Smooth muscle cell (in vitro differentiated cells): ENCODE measurements at regions not wholly inside any gene's neighbourhood (a gene's known extent, or its start where the extent isn't known, plus 50 kb on each side); places are given as distances from the start of the nearest gene placed in this dataset.

Experiments used
- DNase-seq: peaks from one replicate; lab custom pipeline; 2025; ENCODE audit not compliant: unreplicated experiment; lab: John Stamatoyannopoulos, UW
- H2AFZ ChIP-seq: fragments of 200-600 bp; sonication (generic); 2 replicates; pipeline ENCODE4 v1.6.0; 2016; ENCODE audit warnings: antibody characterized with exemption, low read depth, mild to moderate bottlenecking
- H3F3A ChIP-seq: fragments of 200-600 bp; sonication (generic); 2 replicates; pipeline ENCODE4 v1.6.0; 2017; ENCODE audit warnings: antibody characterized with exemption, low read depth
- H3K27ac ChIP-seq: fragments of 200-600 bp; sonication (generic); 2 replicates; pipeline ENCODE4 v1.5.1; 2016; ENCODE audit warnings: low read depth, mild to moderate bottlenecking
- H3K27me3 ChIP-seq: fragments of 200-600 bp; sonication (generic); 2 replicates; pipeline ENCODE4 v1.6.1; 2016; ENCODE audit warnings: low read depth, mild to moderate bottlenecking
- H3K36me3 ChIP-seq: fragments of 200-600 bp; sonication (generic); 2 replicates; pipeline ENCODE4 v1.5.1; 2016; ENCODE audit warnings: low read depth
- H3K4me1 ChIP-seq: fragments of 200-600 bp; sonication (generic); 2 replicates; pipeline ENCODE4 v1.5.1; 2016; ENCODE audit warnings: low read depth
- H3K4me2 ChIP-seq: fragments of 200-600 bp; sonication (generic); 2 replicates; pipeline ENCODE4 v1.6.0; 2016; ENCODE audit warnings: mild to moderate bottlenecking
- H3K4me3 ChIP-seq: fragments of 200-600 bp; sonication (generic); 2 replicates; pipeline ENCODE4 v1.5.1; 2016; ENCODE audit warnings: mild to moderate bottlenecking
- H3K79me2 ChIP-seq: fragments of 200-600 bp; sonication (generic); 2 replicates; pipeline ENCODE4 v1.6.0; 2016; ENCODE audit warnings: low read depth, mild to moderate bottlenecking
- H3K9ac ChIP-seq: fragments of 200-600 bp; sonication (generic); 2 replicates; pipeline ENCODE4 v1.6.0; 2016; ENCODE audit warnings: low read depth
- H3K9me3 ChIP-seq: fragments of 200-600 bp; sonication (generic); replicated peaks from 2 replicates; pipeline ENCODE4 v1.5.1; 2016; ENCODE audit warnings: low read depth
- H4K20me1 ChIP-seq: fragments of 200-600 bp; sonication (generic); 2 replicates; pipeline ENCODE4 v1.6.0; 2016; ENCODE audit warnings: low read depth
- WGBS: methylation state at CpG from one replicate; pipeline ENCODE4 v1.1.7; 2016; ENCODE audit warnings: low lambda C conversion rate; 5-methylcytosine and 5-hydroxymethylcytosine counted together
- TF ChIP-seq, protein P1 (sequence below): fragments of 200-600 bp; sonication (generic); IDR thresholded peaks from 2 replicates; pipeline ENCODE4 v1.5.1; 2017; ENCODE audit warnings: borderline replicate concordance, mild to moderate bottlenecking, antibody characterized with exemption; ENCODE audit not compliant: insufficient read depth, poor library complexity, severe bottlenecking

DNA sequence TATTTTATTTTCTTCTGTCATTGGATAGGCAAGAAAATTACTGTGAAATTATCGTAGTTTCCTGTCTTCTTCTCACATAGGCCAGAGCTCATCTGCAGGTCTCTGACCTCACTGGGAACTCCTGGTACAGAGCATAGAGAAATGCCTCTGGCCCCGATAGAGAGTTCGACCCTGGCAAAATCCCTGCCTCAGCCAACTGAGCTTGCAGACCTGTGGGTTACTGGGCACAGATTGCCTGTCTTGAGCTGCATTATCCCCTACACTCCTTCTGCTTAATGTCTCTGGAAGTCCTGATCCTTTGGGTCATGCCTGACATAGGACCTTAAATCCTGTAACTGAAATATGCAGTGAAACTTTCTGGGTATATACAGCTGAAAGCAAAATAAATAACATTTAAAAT lies 439.3 kb upstream of the CTNND2 start:
- H3K27ac ChIP-seq, result no peak overlapping the region
- 76% methylated on average over 3 of the region's 3 CpGs for WGBS
- TF ChIP-seq, protein P1, sequence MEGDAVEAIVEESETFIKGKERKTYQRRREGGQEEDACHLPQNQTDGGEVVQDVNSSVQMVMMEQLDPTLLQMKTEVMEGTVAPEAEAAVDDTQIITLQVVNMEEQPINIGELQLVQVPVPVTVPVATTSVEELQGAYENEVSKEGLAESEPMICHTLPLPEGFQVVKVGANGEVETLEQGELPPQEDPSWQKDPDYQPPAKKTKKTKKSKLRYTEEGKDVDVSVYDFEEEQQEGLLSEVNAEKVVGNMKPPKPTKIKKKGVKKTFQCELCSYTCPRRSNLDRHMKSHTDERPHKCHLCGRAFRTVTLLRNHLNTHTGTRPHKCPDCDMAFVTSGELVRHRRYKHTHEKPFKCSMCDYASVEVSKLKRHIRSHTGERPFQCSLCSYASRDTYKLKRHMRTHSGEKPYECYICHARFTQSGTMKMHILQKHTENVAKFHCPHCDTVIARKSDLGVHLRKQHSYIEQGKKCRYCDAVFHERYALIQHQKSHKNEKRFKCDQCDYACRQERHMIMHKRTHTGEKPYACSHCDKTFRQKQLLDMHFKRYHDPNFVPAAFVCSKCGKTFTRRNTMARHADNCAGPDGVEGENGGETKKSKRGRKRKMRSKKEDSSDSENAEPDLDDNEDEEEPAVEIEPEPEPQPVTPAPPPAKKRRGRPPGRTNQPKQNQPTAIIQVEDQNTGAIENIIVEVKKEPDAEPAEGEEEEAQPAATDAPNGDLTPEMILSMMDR, result no peak

DNA sequence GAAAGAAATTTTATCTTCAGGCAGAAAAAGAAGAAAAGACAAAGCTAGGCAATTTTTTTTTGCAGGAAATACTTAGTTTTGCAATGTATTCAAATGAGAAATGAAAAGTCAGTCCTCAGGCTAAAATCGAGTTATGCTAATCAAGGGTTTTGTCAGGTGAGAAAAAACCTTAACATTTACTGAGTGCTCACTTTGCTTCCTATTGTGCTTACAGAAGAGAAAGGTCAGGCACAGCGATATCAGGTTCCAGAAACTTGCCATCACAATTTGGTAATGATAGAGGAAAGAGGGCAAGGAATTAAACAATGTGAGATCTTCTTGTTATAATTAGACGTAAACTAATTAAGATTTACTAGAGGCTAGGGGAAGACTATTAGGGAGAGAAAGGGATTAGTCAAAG lies 431.7 kb upstream of the CTNND2 start:
- no peak overlapping the region for H3K4me3 ChIP-seq
- no peak overlapping the region for H3K4me2 ChIP-seq
- TF ChIP-seq, protein P1, result no peak
- H3K9ac ChIP-seq, result no peak overlapping the region
- peaks cover 53% of the 10 kb centered on the region for H3K27me3 ChIP-seq
- DNase-seq, result no peak
- 35% methylated on average over 3 of the region's 3 CpGs for WGBS
- H3K27ac ChIP-seq, result no peak overlapping the region
- no peak overlapping the region for H2AFZ ChIP-seq
- no peaks in the 10 kb centered on the region for H4K20me1 ChIP-seq
- H3K9me3 ChIP-seq, result no peaks in the 10 kb centered on the region
- H3K4me1 ChIP-seq, result no peaks in the 10 kb centered on the region
- H3F3A ChIP-seq, result no peaks in the 10 kb centered on the region
- H3K79me2 ChIP-seq, result no peaks in the 10 kb centered on the region
- no peaks in the 10 kb centered on the region for H3K36me3 ChIP-seq

More for the DNA sequence above, 439.3 kb upstream of the CTNND2 start:
- no peak overlapping the region for H3K4me2 ChIP-seq
- H3K36me3 ChIP-seq, result no peaks in the 10 kb centered on the region
- H3K9ac ChIP-seq, result no peak overlapping the region
- H2AFZ ChIP-seq, result no peak overlapping the region
- no peak for DNase-seq
- H3K4me1 ChIP-seq, result no peaks in the 10 kb centered on the region
- H3K4me3 ChIP-seq, result no peak overlapping the region
- no peaks in the 10 kb centered on the region for H3K9me3 ChIP-seq
- H4K20me1 ChIP-seq, result no peaks in the 10 kb centered on the region
- H3F3A ChIP-seq, result no peaks in the 10 kb centered on the region
- peaks cover 6% of the 10 kb centered on the region for H3K27me3 ChIP-seq
- no peaks in the 10 kb centered on the region for H3K79me2 ChIP-seq

DNA sequence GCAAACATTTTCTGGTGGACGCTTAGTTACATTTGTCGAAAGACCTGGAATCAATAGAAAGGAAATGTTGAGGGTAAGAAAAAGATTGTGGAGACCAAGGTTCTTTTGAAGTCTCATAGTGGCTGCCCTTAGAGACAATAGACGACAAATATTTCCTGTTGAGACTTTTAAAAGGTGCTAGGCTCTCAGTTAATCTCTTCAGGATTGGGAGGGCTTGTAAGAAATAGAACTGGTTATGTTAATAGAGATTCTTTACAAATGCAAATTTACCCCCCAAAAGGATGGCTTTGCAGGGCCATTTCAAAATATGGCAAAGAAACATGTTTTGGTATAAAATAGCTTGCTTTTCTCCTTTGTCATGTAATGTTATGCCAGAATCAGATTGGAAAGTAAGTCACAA lies 428.2 kb upstream of the CTNND2 start:
- DNase-seq, result no peak
- no peaks in the 10 kb centered on the region for H3K4me1 ChIP-seq
- no peak overlapping the region for H2AFZ ChIP-seq
- no peaks in the 10 kb centered on the region for H3F3A ChIP-seq
- no peak overlapping the region for H3K27ac ChIP-seq
- no peaks in the 10 kb centered on the region for H3K79me2 ChIP-seq
- H3K36me3 ChIP-seq, result no peaks in the 10 kb centered on the region
- no peaks in the 10 kb centered on the region for H3K9me3 ChIP-seq
- H3K4me2 ChIP-seq, result no peak overlapping the region
- 3% methylated on average over 3 of the region's 3 CpGs for WGBS
- H3K9ac ChIP-seq, result no peak overlapping the region
- no peak overlapping the region for H3K4me3 ChIP-seq
- H3K27me3 ChIP-seq, result peaks cover 42% of the 10 kb centered on the region
- H4K20me1 ChIP-seq, result no peaks in the 10 kb centered on the region
- TF ChIP-seq, protein P1, result no peak

DNA sequence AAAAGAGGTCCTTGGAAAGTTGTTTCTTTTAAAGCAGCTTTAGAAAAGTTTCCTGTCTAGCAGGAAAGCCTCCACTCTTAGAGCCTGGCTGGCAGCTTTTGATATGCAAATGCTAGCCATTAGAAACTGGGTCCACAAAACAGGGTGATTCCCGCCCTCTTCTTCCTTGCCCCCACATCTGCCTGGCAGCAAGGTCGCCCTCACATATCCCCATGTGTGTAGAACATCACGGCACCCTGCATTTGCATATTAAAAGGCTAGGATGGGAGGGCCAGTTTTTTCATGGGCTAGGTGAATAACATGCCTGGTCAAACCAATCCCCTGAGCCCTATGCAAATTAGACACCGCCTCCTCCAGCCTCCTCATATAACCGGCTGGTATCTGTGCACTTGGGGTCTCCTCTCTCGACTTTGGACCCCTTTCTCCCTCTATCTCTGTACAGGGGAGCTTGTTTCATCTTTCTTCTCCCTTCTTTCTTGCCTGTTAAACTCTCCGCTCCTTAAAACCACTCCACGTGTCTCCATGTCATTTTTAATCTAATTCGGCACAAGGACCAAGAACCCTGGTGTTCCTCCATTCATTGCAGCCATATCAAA lies 426.8 kb upstream of the CTNND2 start:
- no peak overlapping the region for H3K4me2 ChIP-seq
- no peaks in the 10 kb centered on the region for H3K36me3 ChIP-seq
- no peaks in the 10 kb centered on the region for H4K20me1 ChIP-seq
- no peak for DNase-seq
- no peaks in the 10 kb centered on the region for H3K79me2 ChIP-seq
- 43% methylated on average over 9 of the region's 9 CpGs for WGBS
- peaks cover 40% of the 10 kb centered on the region for H3K27me3 ChIP-seq
- H2AFZ ChIP-seq, result no peak overlapping the region
- TF ChIP-seq, protein P1, result no peak
- no peaks in the 10 kb centered on the region for H3K4me1 ChIP-seq
- H3K9me3 ChIP-seq, result no peaks in the 10 kb centered on the region
- H3F3A ChIP-seq, result no peaks in the 10 kb centered on the region
- no peak overlapping the region for H3K4me3 ChIP-seq
- H3K9ac ChIP-seq, result no peak overlapping the region
- H3K27ac ChIP-seq, result no peak overlapping the region
